ENCODE measurements at regions not wholly inside any gene's neighbourhood (a gene's known extent, or its start where the extent isn't known, plus 50 kb on each side); places are given as distances from the start of the nearest gene placed in this dataset.
"Not testable (repeated sequence)": the region's sequence is repeated elsewhere in the genome, so short reads cannot be mapped to it uniquely, and the experiment has no call there.

DNA sequence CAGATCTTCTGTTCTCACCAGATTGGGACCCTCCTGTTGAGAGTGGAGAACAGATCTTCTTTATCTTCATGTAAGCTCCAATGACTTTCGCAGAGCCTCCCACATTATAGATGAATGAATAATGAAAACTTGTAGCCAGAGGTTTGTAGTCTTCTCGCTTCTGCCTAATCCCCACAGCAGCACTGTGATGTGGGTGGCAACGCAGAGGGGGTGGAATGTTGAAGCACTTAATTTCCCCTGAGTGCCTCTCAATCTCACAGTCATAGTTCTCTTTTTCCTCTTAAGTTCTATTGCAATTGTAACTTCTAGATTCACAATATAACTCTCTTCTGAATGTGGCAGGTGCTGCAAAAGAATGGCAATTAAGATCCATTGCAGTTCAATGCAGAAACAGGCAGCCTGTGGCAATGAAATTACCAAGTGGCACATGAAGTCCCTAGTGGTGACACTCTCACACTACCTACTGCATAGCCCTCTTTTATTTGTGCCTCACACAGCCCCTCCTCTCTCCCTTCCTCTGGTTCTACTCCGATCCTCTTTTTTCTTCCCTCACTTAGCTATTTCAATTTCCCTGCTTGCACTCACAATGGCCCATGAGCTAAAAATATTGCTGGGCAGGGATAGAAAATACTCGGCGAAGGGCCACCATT lies 281.9 kb downstream of the UBE3D start:
- H3K36me3 ChIP-seq (ENCODE audit: control insufficient read depth, insufficient read depth, low read length) = no peaks in the 10 kb centered on the region
- no peak overlapping the region for H3K4me3 ChIP-seq (ENCODE audit: low read length)
- no peaks in the 10 kb centered on the region for H3K27me3 ChIP-seq (ENCODE audit: control insufficient read depth, insufficient read depth, low read length)
- DNase-seq = no peak
- no peaks in the 10 kb centered on the region for H3K4me1 ChIP-seq (ENCODE audit: control insufficient read depth, insufficient read depth, low read length)
- H3K9me3 ChIP-seq (ENCODE audit: control insufficient read depth, low read depth, low read length) = no peaks in the 10 kb centered on the region
- no peak overlapping the region for H3K27ac ChIP-seq (ENCODE audit: low read length)
- 27% methylated on average over 1 of the region's 6 CpGs for WGBS (ENCODE audit: insufficient coverage, low lambda C conversion rate)

DNA sequence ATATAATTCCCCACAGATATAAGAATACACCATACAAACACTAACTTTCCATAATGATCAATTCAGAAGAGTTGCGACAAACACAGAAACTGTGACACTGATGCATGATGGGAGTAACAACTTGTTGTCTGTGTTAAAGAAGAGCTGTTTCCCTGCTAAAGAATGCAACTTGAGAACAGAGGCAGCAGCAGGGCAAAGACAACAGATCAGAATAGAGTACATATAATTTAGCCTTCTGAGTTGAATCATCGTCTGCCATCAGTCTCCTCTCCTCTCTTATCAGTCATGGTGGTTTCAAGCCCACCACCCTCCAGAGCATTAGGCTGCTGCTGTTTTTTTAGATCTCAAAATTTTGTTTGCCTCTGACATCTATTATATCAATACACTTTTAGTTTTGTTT lies 280.4 kb downstream of the UBE3D start:
- no peak for DNase-seq
- H3K36me3 ChIP-seq (ENCODE audit: control insufficient read depth, insufficient read depth, low read length) = no peaks in the 10 kb centered on the region
- no peak overlapping the region for H3K4me3 ChIP-seq (ENCODE audit: low read length)
- H3K27me3 ChIP-seq (ENCODE audit: control insufficient read depth, insufficient read depth, low read length) = no peaks in the 10 kb centered on the region
- WGBS (ENCODE audit: insufficient coverage, low lambda C conversion rate) = 88% methylated on average over 1 of the region's 2 CpGs
- no peaks in the 10 kb centered on the region for H3K4me1 ChIP-seq (ENCODE audit: control insufficient read depth, insufficient read depth, low read length)
- H3K9me3 ChIP-seq (ENCODE audit: control insufficient read depth, low read depth, low read length) = no peaks in the 10 kb centered on the region
- H3K27ac ChIP-seq (ENCODE audit: low read length) = no peak overlapping the region

DNA sequence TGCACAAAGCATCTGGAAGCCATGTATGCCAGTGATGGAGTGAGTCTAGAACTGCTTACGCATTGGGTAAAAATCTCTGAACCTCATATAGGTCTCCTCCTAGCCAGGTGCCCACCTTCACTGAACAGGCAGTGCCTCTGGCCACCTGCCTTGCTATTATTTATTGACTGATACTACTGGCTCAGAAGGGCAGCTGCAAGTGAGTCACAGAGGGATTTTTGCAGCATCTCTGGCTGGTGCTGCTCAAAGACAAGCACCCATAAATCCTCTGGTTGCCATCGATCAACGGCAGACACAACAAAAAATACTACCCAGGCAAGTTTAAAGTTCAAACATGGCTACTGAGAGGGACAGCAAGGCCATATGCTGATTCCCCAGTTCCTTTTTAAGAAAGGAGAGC lies 279.4 kb downstream of the UBE3D start:
- Histone ChIP-seq H3K4me3 (ENCODE audit: low read length) (no peak overlapping the region), H3K36me3 (ENCODE audit: control insufficient read depth, insufficient read depth, low read length) (no peaks in the 10 kb centered on the region), H3K27ac (ENCODE audit: low read length) (no peak overlapping the region), H3K27me3 (ENCODE audit: control insufficient read depth, insufficient read depth, low read length) (no peaks in the 10 kb centered on the region), H3K4me1 (ENCODE audit: control insufficient read depth, insufficient read depth, low read length) (no peaks in the 10 kb centered on the region), H3K9me3 (ENCODE audit: control insufficient read depth, low read depth, low read length) (no peaks in the 10 kb centered on the region)
- no peak for DNase-seq
- no CpG with 5 or more reads among the region's 3 CpGs for WGBS (ENCODE audit: insufficient coverage, low lambda C conversion rate)

DNA sequence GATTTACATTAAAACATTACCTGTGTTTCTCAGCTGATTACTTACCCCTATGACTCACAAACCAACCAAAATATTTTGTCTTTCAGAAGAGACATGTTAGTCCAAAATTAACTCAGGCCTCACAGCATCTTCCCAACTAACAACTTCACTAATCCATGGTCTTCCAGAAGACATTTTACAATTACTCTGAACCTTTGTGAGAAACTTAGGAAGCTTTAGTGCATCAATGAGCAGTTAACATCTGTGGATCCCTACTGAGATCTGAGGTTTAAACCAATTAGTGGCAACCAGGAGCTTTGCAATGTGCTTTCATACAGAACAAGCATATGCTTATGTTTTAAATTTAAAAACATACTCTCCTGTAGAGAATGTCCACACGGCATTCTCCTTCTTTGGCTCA lies 269.7 kb downstream of the UBE3D start:
- Histone ChIP-seq H3K4me3 (ENCODE audit: low read length) (no peak overlapping the region), H3K9me3 (ENCODE audit: control insufficient read depth, low read depth, low read length) (no peaks in the 10 kb centered on the region), H3K4me1 (ENCODE audit: control insufficient read depth, insufficient read depth, low read length) (no peaks in the 10 kb centered on the region), H3K36me3 (ENCODE audit: control insufficient read depth, insufficient read depth, low read length) (no peaks in the 10 kb centered on the region), H3K27ac (ENCODE audit: low read length) (no peak overlapping the region), H3K27me3 (ENCODE audit: control insufficient read depth, insufficient read depth, low read length) (no peaks in the 10 kb centered on the region)
- DNase-seq = no peak
- no CpG with 5 or more reads among the region's 1 CpG for WGBS (ENCODE audit: insufficient coverage, low lambda C conversion rate)

DNA sequence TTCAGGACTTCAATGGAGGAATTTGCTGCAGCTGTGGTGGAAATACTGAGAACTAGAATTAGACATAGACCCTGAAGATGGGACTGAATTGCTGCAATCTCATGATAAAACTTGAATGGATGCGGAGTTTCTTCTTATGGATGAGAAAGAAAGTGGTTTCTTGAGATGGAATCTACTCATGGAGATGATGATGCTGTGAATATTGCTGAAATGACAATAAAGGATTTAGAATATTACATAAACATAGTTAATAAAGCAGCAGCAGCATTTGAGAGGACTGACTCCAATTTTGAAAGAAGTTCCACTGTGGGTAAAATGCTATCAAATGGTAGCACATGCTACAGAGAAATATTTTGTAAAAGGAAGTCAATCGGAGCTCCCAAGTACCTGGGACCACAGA lies 264.6 kb downstream of the UBE3D start:
- no CpG with 5 or more reads among the region's 2 CpGs for WGBS (ENCODE audit: insufficient coverage, low lambda C conversion rate)
- DNase-seq = no peak
- no peaks in the 10 kb centered on the region for H3K4me1 ChIP-seq (ENCODE audit: control insufficient read depth, insufficient read depth, low read length)
- H3K4me3 ChIP-seq (ENCODE audit: low read length) = no peak overlapping the region
- no peaks in the 10 kb centered on the region for H3K36me3 ChIP-seq (ENCODE audit: control insufficient read depth, insufficient read depth, low read length)
- no peaks in the 10 kb centered on the region for H3K9me3 ChIP-seq (ENCODE audit: control insufficient read depth, low read depth, low read length)
- H3K27me3 ChIP-seq (ENCODE audit: control insufficient read depth, insufficient read depth, low read length) = no peaks in the 10 kb centered on the region
- H3K27ac ChIP-seq (ENCODE audit: low read length) = no peak overlapping the region

DNA sequence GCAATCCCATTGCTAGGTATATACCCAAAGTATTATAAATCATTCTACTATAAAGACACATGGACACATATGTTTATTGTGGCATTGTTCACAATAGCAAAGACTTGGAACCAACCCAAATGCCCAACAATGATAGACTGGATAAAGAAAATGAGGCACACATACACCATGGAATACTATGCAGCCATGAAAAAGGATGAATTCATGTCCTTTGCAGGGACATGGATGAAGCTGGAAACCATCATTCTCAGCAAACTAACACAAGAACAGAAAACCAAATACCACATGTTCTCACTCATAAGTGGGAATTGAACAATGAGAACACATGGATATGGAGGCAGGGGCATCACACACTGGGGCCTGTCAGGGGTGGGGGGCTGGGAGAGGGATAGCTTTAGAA lies 249.4 kb downstream of the UBE3D start:
- H3K9me3 ChIP-seq (ENCODE audit: control insufficient read depth, low read depth, low read length); DNase-seq; H3K27ac ChIP-seq (ENCODE audit: low read length); H3K27me3 ChIP-seq (ENCODE audit: control insufficient read depth, insufficient read depth, low read length); H3K4me3 ChIP-seq (ENCODE audit: low read length); H3K4me1 ChIP-seq (ENCODE audit: control insufficient read depth, insufficient read depth, low read length); H3K36me3 ChIP-seq (ENCODE audit: control insufficient read depth, insufficient read depth, low read length): not testable (repeated sequence)

DNA sequence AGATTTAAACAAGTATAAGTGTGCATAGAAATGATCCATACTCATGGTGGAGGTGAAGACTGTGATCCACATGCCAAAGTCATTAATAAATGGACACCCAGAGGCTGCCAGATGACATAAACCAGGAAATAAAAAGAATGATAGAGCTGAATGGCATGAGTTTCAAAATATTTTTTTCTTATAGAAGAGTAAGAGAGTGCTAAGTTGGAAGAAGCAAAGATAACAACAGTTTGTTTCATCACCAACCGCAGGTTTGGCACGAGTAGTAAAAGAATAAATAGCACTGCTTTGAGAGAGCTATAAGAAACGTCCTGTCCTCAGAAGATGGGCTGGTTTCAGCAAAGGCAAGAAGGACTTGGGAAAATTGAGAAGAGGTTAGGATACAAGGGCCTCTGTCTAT lies 246.9 kb downstream of the UBE3D start:
- H3K27me3 ChIP-seq (ENCODE audit: control insufficient read depth, insufficient read depth, low read length) = no peaks in the 10 kb centered on the region
- H3K4me3 ChIP-seq (ENCODE audit: low read length) = no peak overlapping the region
- WGBS (ENCODE audit: insufficient coverage, low lambda C conversion rate) = 90% methylated on average over 2 of the region's 3 CpGs
- no peaks in the 10 kb centered on the region for H3K36me3 ChIP-seq (ENCODE audit: control insufficient read depth, insufficient read depth, low read length)
- H3K27ac ChIP-seq (ENCODE audit: low read length) = no peak overlapping the region
- DNase-seq = no peak
- H3K4me1 ChIP-seq (ENCODE audit: control insufficient read depth, insufficient read depth, low read length) = no peaks in the 10 kb centered on the region
- H3K9me3 ChIP-seq (ENCODE audit: control insufficient read depth, low read depth, low read length) = no peaks in the 10 kb centered on the region

DNA sequence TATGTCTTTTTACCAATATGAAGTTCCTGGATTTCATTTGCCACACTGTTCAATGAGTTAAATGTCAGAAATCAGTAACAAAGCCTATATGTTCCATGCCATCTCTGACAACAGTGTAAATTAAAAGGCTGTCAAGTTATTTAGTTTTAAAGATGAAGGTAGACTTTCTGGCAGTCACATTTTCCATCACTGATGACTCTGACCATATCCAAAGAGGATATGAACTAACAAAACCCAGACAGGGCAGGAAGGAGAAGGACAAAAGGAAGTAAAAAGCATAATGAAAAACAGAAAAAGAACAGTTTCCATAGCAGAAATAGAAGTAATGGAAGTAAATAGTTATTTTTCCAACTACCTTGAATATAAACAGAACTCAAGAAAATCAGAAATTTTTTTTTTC lies 242.3 kb downstream of the UBE3D start:
- H3K27me3 ChIP-seq (ENCODE audit: control insufficient read depth, insufficient read depth, low read length) = no peaks in the 10 kb centered on the region
- no peaks in the 10 kb centered on the region for H3K4me1 ChIP-seq (ENCODE audit: control insufficient read depth, insufficient read depth, low read length)
- no peak overlapping the region for H3K4me3 ChIP-seq (ENCODE audit: low read length)
- H3K36me3 ChIP-seq (ENCODE audit: control insufficient read depth, insufficient read depth, low read length) = no peaks in the 10 kb centered on the region
- no peaks in the 10 kb centered on the region for H3K9me3 ChIP-seq (ENCODE audit: control insufficient read depth, low read depth, low read length)
- no peak for DNase-seq
- H3K27ac ChIP-seq (ENCODE audit: low read length) = no peak overlapping the region

DNA sequence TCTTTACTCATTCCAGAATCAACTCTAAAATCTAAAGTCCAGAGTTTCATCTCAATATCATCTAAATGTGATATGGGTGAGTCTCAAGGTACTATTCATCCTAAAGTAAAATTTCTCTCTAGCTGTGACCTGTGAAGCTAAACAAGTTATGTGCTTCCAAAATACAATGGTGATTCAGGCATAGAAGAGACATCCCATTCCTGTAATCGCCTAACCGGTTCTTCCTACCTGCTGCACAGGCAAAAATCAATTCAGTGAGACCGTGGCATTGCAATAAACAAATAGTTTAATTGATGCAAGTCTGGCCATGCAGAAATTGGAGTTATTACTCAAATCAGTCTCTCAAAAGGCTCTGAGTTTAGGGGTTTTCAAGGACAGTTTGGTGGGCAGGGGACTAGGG lies 232.8 kb downstream of the UBE3D start:
- H3K4me3 ChIP-seq (ENCODE audit: low read length) = no peak overlapping the region
- H3K9me3 ChIP-seq (ENCODE audit: control insufficient read depth, low read depth, low read length) = no peaks in the 10 kb centered on the region
- no peaks in the 10 kb centered on the region for H3K27me3 ChIP-seq (ENCODE audit: control insufficient read depth, insufficient read depth, low read length)
- no peak overlapping the region for H3K27ac ChIP-seq (ENCODE audit: low read length)
- no peaks in the 10 kb centered on the region for H3K4me1 ChIP-seq (ENCODE audit: control insufficient read depth, insufficient read depth, low read length)
- DNase-seq = no peak
- WGBS (ENCODE audit: insufficient coverage, low lambda C conversion rate) = no CpG with 5 or more reads among the region's 3 CpGs
- no peaks in the 10 kb centered on the region for H3K36me3 ChIP-seq (ENCODE audit: control insufficient read depth, insufficient read depth, low read length)

DNA sequence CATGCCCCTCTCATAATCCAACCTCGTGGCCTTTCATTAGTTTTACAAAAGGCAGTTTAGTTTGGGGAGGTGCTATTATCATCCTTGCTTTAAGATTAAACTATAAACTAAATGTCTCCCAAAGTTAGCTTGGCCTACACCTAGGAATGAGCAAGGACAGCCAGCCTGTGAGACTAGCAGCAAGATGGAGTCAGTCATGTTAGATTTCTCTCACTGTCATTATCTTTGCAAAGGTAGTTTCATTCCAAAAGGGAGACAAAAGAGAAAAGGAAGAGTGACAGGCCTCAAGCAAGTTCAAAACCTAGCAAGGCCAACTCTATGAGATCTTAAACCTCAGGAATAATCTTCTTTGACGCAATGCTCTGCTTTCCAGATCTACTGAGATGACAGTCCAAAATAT lies 232.2 kb downstream of the UBE3D start:
- no peak for DNase-seq
- WGBS (ENCODE audit: insufficient coverage, low lambda C conversion rate) = 29% methylated on average over 1 of the region's 2 CpGs
- Histone ChIP-seq H3K4me1 (ENCODE audit: control insufficient read depth, insufficient read depth, low read length) (no peaks in the 10 kb centered on the region), H3K36me3 (ENCODE audit: control insufficient read depth, insufficient read depth, low read length) (no peaks in the 10 kb centered on the region), H3K9me3 (ENCODE audit: control insufficient read depth, low read depth, low read length) (no peaks in the 10 kb centered on the region), H3K27ac (ENCODE audit: low read length) (no peak overlapping the region), H3K4me3 (ENCODE audit: low read length) (no peak overlapping the region), H3K27me3 (ENCODE audit: control insufficient read depth, insufficient read depth, low read length) (no peaks in the 10 kb centered on the region)

DNA sequence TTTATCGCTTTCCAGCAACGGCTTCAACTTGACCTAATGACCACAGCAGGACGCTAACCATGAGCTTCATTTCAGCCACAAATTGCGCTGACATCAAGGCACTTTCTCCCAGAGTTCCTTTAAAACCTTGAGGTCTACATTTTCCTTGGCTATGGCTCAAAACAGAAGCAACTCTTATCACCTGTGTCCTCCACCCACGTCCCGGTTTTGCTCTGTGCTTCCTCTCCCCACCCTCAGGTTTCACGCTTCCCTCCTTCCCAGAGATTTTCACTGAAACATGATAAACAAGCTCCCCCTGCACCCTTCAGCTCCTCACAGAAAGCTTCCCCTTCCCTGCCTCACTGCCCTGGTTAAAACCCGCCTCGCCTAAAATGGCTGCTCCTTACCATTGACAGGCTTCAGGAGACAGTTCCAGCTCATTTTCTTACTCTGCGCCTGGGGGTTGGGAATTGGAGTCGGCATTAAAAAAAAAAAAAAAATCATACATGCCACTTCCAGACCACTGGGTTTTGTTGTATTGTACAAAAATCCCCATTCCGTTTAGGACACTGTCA lies 229.5 kb downstream of the UBE3D start:
- WGBS (ENCODE audit: insufficient coverage, low lambda C conversion rate) = 79% methylated on average over 5 of the region's 12 CpGs
- H3K36me3 ChIP-seq (ENCODE audit: control insufficient read depth, insufficient read depth, low read length) = no peaks in the 10 kb centered on the region
- no peak for DNase-seq
- no peaks in the 10 kb centered on the region for H3K27me3 ChIP-seq (ENCODE audit: control insufficient read depth, insufficient read depth, low read length)
- no peaks in the 10 kb centered on the region for H3K4me1 ChIP-seq (ENCODE audit: control insufficient read depth, insufficient read depth, low read length)
- no peak overlapping the region for H3K4me3 ChIP-seq (ENCODE audit: low read length)
- H3K9me3 ChIP-seq (ENCODE audit: control insufficient read depth, low read depth, low read length) = no peaks in the 10 kb centered on the region
- H3K27ac ChIP-seq (ENCODE audit: low read length) = no peak overlapping the region
